AML-193 (cell line): ENCODE measurements at regions not wholly inside any gene's neighbourhood (a gene's known extent, or its start where the extent isn't known, plus 50 kb on each side); places are given as distances from the start of the nearest gene placed in this dataset.
"Not testable (repeated sequence)": the region's sequence is repeated elsewhere in the genome, so short reads cannot be mapped to it uniquely, and the experiment has no call there.

ENCODE experiments used
- DNase-seq, 2 experiments: peaks; one replicate each; lab custom pipeline; 2025; lab: John Stamatoyannopoulos, UW

DNA sequence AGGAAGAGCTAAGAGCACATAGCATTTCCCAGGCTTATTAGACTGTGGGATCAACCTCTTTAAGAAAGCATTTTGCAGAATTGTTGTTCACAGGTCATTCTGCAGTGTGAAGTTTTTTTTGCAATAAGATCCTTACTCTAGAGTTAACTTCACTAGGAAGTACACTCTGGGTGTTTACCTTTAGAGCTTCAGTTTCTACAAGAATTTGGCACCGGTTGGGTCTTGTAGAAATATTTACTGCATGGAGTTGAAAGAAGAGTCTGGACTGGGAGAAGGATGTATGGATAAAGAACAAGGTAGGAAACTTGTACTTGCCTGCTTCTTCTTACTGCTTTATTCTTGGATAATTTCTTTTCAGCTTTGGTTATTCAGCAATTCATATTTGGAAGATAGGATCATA lies 944.9 kb upstream of the GYPC start:
- no peak for DNase-seq

DNA sequence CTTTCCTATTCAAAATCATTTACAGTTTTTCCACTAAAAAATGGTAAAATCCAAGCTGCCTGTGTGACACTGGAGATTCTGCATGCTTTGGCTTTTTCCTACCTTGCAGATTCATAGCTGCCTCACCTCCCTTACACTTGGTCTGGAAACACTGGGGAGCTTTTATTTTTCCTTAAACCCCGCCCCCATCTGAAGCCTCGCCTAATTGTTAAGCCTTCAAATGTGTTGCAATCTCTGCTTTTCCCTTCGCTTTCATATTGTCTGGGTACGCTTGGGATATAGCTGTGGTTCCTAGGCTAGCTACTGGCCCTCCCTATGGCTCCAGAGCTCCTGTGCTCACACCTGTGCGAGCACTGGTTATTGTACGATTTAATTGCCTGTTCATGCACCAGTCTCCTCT lies 942.4 kb upstream of the GYPC start:
- no peak for DNase-seq

DNA sequence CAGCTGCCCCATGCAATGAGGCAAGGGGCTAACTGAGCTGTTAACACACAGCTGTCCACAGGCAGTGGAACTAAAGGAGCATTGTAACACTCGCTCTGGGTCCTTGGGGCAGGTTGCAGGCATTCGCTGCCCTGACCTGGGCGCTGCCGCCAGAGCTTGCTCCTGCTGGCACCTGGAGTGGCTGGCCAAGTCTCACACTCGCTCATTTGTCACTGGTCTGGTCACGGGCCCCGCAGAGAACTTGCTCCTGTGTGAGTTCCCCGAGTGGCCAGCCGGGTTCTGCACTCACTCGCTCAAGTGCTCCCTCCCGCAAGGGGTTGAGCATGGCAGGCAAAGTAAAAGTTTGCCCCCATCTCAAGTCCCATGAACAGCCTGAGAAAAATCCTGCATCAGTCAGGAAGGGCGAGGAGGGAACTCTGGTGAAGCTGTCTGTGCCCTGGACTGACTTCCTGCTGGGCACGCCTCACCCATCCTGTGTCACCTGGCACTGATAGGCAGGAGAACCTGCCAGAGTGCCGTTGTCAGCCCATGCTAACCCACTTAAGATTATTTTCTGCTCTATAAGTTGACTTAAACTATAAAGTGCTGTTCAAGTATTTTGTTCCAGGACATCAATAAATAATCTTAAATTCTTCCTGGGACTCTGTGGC lies 934.8 kb upstream of the GYPC start:
- DNase-seq = no peak

DNA sequence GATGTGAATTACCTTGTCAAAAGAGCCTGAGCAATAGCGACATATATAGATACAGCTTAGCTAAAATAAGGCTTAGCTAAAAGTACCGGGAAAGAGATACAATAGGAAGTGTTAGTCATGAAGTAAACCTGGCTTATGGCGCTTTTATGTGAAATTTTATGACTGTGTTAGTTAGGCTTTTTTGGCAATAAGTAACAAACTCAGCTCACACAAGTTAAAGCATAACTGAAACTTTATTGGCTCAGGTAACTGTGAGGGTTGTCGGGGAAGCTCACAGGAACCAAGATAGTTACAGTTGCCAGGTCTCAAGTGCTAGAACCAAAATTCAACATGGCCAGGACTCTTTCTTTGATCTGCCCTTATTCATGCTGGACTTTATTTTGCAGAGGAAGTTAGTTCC lies 925.0 kb upstream of the GYPC start:
- no peak for DNase-seq

DNA sequence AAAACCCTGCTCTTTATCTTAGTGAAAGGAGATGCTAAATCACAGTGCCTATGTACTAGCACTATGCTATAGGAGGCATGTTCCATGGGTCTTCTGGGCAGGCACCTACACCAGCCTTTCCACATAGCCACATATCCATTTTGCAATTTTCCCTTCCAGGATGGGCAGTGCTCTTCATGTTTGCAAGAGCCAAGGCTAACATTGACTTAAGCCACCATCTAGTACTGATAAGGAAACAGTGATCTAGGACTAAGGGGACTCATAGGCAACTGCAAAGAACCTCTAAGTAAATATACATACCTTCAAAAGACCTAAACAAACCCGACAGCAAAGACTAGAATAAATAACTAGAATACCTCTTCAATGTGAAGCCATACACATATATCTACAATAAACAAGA lies 919.7 kb upstream of the GYPC start:
- no peak for DNase-seq

DNA sequence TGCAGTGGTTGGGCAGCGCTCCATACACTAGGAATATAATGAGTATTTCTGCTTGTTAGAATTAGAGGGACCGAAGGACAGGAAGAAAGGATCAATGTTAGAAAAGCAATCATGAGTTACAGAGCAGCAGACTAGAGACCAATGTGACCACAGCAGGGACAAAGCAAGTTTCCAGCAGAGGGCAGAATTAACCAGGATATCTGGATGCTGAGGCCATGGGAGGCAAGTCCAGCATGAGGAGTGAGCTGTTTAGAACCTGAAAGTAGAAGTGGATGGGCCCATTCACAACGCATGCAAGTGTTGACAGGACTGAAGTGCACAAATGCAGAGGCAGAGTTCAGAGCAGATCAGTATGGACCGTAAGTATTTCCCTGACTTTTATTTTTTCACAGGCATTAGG lies 910.4 kb upstream of the GYPC start:
- DNase-seq = peak in 1 of 2 experiments; percentile 4

DNA sequence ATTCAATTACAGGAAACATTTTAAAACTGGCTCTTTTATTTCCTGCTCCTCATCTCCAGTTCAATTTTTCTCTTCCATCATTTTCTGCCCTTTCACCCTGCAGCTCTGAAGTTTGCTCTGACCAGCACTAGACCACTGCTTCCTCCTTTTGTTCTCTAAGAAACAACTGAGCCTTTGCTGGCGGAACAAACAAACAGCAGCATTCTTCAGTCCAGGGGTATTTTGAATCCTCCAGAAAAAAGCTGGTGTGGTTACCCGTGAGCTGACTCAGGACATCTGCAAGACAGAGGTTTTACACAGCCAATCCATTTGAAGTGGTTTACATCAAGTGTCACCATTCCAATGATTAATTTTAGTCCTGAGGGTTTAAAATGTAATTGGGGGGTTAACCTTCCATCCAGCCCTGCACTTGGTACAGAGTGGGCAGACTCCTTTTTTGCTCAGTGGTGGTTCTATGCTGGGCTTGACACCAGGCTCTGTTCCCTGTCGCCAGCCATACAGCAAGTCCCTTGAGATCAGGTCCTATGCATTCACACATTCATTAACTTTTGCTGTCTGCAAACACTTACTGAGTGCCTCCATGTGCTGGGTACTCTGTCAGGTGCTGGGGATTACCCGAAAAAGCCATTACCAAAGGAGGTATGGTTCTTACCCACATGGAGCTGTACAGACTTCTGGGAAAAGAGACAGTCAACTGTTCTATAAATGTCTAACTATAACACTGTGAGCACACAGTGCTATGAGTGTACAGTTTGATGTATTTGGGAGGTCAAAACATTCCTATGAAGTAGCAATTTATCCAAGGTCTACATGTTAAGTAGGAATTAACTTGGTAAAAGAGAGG lies 909.4 kb upstream of the GYPC start:
- no peak for DNase-seq

DNA sequence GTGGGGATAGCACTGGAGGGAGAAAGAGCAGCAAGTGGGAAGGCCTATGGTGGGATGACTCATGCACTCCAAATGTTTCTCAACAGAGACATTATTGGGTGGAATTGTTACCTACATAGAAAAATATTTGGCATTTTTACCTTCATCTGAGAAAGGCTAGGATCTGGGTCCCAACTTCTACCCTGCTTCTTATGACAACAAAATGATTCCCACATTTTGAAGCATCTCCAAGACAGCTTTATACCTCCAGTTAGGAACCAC lies 908.9 kb upstream of the GYPC start:
- no peak for DNase-seq

DNA sequence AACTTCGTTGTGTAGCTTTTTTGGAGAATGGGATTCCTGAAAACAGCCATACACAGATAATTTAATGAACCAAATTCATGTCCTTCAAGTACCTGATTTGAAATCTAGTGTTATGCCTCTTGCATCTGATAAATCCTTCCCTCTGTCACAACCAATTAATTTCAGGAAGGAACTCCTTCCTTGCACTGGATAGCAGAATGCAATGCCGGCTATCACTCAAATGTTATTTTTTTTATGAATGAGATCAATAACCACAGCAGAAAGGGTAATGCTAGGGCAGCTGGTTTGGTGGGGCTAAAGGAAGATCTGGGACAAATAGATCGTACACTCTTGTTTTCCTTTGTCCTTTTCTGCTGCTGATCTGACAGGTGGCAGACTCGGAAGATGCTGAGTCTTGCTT lies 899.5 kb upstream of the GYPC start:
- no peak for DNase-seq

DNA sequence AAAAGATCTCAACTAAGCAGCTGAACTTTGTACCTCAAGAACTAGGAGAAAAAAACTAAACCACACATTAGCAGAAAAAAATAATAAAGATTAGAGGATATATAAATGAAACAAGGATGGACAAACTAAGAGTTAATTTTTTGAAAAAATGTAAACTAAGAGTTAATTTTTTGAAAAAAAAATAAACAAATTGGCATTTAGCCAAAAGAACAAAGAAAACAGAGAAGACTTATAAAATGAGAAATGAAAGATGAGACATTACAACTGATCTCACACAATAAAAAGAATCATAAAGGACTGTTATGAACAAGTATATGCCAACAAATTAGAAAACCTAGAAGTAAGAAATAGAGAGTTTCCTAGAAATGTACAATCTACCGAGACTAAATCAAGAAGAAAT lies 859.2 kb upstream of the GYPC start:
- no peak for DNase-seq

DNA sequence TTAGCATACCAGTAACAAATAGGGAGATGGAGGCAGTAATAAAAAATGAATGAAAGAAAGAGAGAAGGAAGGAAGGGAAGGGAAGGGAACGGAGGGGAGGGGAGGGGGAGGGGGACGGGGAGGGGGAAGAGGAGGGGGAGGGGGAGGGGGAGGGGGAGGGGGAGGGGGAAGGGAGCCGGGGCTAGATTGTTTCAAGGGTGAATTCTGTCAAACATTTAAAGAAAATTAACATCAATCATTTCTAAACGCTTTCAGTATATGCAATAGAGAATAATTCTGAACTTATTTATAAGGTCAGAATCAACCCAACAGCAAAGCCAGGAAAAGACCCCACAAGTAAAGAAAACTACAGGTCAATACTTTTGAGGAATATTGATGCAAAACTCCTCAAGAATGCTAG lies 858.8 kb upstream of the GYPC start:
- no peak for DNase-seq

DNA sequence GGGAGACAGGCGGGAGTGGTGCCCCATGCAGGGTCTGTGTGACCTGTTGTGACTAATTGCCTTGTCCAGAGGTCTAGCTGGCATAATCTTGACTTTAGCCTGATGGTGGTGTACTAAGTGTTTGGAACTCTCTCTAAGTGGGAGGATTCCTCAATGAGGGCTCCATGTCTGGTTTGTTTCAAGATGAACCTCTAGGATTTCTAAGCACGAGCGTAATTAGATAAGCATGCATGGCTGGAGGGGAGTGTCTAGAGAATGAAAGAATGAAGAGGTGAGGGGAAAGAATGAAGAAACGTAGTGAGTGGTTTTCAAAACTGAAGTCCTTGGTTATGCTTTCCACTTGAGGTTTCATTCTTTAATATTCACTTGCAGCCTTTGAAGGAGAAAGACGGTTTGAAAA lies 833.2 kb upstream of the GYPC start:
- DNase-seq = no peak

DNA sequence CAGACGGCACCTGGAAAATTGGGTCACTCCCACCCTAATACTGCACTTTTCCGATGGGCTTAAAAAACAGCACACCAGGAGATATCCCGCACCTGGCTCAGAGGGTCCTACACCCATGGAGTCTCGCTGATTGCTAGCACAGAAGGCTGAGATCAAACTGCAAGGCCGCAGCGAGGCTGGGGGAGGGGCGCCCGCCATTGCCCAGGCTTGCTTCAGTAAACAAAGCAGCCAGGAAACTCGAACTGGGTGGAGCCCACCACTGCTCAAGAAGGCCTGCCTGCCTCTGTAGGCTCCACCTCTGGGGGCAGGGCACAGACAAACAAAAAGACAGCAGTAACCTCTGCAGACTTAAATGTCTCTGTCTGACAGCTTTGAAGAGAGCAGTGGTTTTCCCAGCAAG lies 830.2 kb upstream of the GYPC start:
- not testable (repeated sequence) for DNase-seq

DNA sequence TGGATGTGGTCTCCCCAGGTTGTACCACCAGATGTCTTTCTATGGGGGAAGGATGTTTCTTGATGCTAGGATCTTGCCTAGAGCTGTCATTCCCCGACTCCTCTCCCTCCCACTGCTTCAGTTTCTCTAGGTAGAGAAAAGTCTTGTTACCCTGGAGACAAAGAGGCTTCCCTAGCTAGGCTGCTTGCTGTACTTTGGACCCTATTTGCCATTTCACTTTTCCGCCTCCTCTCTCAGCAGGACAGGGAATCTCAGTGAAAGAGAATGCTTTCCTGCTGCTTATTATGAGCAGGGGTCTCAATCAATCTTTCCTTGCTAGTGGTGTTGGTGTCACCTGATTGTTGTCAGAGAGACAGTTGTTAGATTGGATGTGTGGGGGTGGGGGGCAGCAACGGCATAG lies 818.8 kb upstream of the GYPC start:
- DNase-seq = no peak

DNA sequence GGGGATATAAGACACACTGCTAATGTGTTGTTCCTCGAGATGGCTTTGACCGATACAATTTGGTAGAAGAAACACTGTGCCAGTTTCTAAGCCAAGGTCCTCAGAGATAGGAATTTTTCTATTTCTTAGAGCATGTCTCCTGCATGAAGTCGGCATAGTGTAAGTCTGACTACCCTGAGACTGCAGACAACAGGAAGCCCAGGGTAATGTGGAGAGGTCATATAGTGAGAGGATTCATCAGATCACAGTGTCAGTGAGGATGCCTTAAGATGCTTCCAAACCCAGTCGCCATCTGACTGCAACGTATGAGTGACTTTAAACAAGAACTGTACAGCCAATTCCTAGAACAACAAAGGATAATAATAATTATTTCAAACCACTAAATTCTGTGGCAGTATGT lies 818.3 kb upstream of the GYPC start:
- no peak for DNase-seq

DNA sequence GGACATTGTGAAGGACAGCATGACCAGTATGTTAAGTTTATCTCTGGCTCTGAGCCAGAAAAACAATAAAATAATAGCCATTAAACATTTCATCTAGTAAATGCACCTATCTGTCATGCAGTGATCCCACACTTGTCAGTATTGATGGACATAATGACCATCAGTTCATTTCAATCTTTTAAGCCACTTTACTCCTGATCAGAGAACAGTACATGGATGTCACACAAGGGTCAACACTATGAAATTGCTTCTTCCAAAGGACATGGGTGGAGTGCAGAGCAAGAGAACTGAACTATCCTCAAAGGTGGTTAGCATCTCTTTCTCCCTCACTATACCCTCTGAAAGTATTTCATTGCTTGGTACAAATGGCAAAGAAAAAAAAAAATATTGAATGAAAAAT lies 816.0 kb upstream of the GYPC start:
- no peak for DNase-seq

DNA sequence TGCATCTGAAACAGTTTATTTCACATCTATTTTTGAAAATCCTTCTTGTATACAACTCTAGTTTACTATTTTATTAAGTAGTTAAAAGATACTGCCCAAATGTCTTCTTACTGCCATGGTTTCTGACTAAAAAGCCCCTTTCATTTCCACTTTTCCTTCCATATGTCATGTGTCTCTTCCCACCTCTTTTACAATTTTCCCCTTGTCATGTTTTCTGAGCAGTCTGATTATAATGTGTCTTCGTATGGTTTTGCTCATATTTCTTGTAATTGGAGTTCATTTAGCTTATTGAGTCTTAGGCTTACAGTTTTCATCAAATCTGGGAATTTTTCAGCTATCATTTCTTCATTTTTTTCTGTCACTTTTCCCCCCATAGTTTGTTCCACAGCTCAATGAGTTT lies 813.9 kb upstream of the GYPC start:
- no peak for DNase-seq

DNA sequence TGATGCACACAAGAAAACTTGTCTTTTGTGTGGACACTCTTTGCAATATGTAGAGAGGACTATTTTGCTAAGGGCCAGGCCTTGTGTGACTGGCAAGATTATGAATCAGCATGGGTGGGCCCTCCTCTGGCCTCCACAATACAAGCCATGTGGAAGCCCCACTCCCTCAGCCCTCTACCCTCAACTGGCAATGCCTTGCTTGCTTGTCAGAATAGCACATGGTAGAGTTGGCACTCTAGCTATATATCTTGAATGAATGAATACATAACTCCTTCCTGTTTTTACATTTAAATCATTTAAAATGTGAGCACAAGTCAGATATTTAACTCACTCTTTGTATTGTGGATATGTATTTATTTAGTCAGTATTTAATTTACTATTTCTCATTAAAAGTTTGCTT lies 805.4 kb upstream of the GYPC start:
- DNase-seq = no peak

DNA sequence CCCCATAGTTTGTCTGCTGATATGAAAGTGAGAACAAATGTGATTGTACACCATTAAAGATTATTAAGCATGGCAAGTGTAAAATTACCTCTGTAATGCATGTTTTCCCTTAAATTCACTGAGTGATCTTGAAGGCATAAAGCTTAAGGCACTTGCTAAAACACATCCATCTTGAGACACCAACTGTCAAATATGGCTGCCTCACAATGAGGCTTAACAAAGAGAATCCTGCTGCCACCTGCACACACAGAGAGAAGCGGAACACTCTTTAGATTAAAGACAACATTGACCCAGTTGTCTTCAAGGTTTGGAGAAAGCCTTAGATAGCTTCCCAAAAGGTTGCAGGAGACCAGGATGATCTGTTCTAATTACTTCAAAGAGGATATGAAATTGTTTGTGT lies 803.6 kb upstream of the GYPC start:
- DNase-seq = no peak

DNA sequence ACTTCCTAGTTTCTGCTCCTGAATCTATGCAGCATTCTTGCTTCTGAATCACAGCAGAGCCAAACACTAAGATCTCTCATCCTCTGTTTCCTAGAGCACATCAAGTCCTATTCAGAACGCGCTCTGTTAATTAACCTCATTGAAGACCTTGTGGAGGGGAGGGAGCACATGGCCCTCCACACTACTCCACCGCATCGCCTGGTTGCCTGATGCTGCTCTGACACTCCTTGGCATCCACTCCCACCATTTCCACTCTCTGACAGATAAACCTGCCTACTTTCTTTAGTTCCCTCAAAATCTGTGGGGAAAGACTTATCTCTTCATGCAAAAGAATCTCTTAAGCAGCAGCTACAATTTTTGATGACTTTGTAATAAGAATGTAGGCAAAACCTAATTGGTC lies 802.3 kb upstream of the GYPC start:
- no peak for DNase-seq

DNA sequence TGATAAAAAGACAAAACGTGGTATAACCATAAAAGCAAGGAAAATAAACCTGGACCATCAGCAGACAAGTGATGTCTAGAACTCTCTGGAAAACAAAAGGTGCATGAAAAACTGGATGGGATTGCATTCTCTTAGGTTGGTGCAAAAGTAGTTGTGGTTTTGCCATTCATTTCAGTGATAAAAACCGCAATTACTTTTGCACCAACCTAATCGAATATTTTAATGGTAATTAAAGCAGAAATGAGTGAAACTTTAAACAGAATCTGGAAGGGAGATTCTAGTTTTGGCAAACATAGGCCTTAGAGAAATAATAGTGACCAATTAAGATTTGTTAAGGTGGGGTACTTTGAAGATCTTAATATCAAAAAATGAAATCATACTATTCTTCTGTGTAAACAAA lies 800.8 kb upstream of the GYPC start:
- no peak for DNase-seq

DNA sequence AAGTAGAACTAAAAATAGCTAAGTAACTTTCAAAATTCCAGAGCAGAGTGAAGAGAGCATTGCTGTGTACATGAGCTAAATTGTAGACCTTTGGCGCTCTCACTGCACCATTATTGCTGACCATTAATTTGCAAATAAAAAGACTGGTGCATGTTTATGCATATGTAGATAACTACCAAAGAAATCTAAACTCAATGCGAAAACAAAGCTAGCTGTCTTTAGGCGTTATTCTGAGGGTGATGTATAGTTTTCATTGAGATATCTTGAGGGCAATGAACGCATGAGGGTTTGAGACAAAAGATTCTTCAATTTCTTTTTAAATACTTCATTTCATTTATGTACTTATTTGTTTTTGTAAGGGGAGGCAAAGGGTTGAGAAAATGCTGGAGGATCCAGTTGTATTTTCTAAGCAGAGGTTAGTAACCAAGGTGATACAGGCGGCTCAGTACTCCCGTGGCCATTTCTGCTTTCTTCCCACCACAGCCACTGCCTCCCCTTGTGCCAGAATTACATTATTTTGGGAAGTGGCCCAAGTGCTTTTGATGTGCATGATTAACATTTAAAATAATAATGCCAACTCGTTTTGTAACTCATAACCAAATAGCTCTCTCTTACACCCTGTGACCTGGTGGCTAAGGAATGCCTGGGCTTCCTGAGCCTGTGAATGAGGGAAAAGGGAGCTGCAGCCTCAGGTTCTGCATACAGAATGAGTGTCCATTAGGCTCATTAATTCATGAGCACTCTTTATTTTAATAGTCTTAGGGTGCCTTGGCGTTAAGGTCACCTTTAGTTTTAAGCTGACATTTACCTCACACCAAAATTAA lies 797.8 kb upstream of the GYPC start:
- DNase-seq = no peak

DNA sequence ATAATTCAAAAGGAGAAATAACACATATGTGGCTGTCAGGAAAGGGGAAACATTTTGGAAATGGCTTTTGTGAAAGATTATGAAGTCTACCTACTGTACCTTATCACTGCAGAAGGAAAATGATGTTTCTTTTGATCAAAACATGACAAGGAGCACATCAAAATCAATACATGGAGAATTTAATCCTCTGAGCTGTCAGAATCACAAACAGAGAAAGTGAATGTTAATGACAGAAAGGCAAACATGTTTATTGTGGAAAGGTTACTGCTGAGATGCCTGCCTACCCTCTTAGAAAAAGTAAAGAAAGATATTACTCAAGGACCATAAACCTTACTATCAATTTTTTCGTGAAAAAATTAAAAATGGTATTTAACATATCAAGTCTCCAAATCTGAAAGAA lies 794.5 kb upstream of the GYPC start:
- DNase-seq = no peak
